ENCODE measurements at regions not wholly inside any gene's neighbourhood (a gene's known extent, or its start where the extent isn't known, plus 50 kb on each side); places are given as distances from the start of the nearest gene placed in this dataset.

DNA sequence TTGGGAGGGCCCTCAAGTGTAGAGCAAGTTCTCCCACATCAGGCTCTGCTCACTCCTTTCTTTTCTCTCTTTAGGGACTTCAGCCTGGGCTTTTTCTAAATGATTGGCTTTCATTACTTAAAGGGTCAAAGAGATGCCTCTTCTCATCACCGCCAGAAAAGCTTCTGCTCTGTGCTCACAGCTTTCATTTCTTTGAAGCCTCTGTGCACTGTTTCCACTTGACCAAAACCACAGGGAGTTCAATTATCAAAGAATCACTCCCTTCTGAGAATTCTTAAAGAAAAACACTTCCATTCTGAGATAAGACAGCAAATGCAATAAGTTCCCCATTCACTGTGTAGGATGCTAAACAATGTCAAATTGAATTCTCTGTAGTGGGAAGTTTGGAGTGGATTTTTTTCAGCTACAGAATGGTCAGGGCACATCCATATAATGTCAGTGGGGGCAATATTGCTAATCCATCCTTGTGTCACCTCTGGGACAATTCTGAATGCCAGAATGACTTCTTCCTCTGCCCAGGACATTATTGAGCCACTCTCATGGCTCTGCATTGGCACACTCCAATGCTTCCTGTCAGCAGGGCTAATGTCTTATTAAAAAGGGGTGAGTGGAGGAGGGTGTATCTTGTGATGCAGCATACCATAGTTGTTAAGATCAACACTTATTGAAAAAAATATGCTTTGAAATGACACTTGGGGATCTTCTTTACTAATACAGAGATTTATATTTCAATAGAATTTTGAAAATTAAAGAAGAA lies 217.6 kb downstream of the SNCA start:
- Histone ChIP-seq H3K79me2 (ENCODE audit: control insufficient read depth, insufficient read depth, low read length) (no peaks in the 10 kb centered on the region), H3K27ac (ENCODE audit: control insufficient read depth, insufficient read depth, low read length) (no peak overlapping the region), H3K9me1 (ENCODE audit: control insufficient read depth, extremely low read depth, insufficient read depth, low read length) (no peaks in the 10 kb centered on the region), H4K20me1 (ENCODE audit: control insufficient read depth, extremely low read depth, insufficient read depth, low read length) (no peaks in the 10 kb centered on the region), H3K9me3 (ENCODE audit: control insufficient read depth, low read depth, low read length) (no peaks in the 10 kb centered on the region), H3K27me3 (ENCODE audit: control insufficient read depth, extremely low read depth, insufficient read depth, low read length) (no peaks in the 10 kb centered on the region), H3K4me3 (ENCODE audit: control insufficient read depth in 2 of 3, extremely low read depth in 1 of 3, insufficient read depth in 2 of 3, low read depth in 1 of 3, low read length in 3 of 3) (no peak overlapping the region), H3K4me2 (ENCODE audit: control insufficient read depth, extremely low read depth, insufficient read depth, low read depth, low read length) (no peak overlapping the region), H2AFZ (ENCODE audit: control insufficient read depth, low read length) (no peak overlapping the region), H3K4me1 (ENCODE audit: control insufficient read depth, extremely low read depth, insufficient read depth, low read length) (no peaks in the 10 kb centered on the region), H3K9ac (ENCODE audit: control insufficient read depth, extremely low read depth, insufficient read depth, low read length) (no peak overlapping the region), H3K36me3 (ENCODE audit: control insufficient read depth in 2 of 2, extremely low read depth in 1 of 2, insufficient read depth in 2 of 2, low read length in 2 of 2) (no peaks in the 10 kb centered on the region)
- no peak for DNase-seq (ENCODE audit: low read depth, low spot score)
- dilution Hi-C loops (cut with MboI; ENCODE audit: extremely low pct_ligation_motif_present, low sequenced_read_pairs): no loop called here
- FAIRE-seq: no peak
- TF ChIP-seq EZH2 (IDR thresholded peaks at IDR 0.05; ENCODE audit: low read length): no peak
- TF ChIP-seq, protein P1, sequence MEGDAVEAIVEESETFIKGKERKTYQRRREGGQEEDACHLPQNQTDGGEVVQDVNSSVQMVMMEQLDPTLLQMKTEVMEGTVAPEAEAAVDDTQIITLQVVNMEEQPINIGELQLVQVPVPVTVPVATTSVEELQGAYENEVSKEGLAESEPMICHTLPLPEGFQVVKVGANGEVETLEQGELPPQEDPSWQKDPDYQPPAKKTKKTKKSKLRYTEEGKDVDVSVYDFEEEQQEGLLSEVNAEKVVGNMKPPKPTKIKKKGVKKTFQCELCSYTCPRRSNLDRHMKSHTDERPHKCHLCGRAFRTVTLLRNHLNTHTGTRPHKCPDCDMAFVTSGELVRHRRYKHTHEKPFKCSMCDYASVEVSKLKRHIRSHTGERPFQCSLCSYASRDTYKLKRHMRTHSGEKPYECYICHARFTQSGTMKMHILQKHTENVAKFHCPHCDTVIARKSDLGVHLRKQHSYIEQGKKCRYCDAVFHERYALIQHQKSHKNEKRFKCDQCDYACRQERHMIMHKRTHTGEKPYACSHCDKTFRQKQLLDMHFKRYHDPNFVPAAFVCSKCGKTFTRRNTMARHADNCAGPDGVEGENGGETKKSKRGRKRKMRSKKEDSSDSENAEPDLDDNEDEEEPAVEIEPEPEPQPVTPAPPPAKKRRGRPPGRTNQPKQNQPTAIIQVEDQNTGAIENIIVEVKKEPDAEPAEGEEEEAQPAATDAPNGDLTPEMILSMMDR (optimal IDR thresholded peaks at IDR 0.05 in 1 of 3, IDR thresholded peaks at IDR 0.05 in 1 of 3, conservative IDR thresholded peaks at IDR 0.05 in 1 of 3; ENCODE audit: extremely low read depth in 1 of 3, insufficient read depth in 2 of 3, low read length in 3 of 3): no peak

DNA sequence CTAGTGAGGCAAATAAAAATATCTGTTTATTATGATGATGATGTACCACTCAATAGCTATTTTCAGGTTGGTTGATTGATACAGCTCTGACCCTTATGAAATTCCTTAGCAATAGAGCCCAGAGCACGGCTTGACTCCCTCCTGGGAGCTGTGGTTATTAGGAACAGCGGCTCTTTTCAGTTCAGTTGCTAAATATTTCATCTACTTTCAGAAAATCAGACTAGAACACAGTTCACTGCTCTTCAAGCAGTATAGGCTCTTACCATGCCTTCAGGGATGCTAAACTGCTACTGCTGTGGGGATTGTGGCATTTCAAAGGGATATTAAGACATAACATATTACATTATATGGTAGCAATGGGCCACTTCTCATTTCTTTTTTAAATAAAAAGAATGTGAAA lies 218.8 kb downstream of the SNCA start:
- Histone ChIP-seq H3K4me1 (ENCODE audit: control insufficient read depth, extremely low read depth, insufficient read depth, low read length) (no peaks in the 10 kb centered on the region), H3K9me3 (ENCODE audit: control insufficient read depth, low read depth, low read length) (no peaks in the 10 kb centered on the region), H3K79me2 (ENCODE audit: control insufficient read depth, insufficient read depth, low read length) (no peaks in the 10 kb centered on the region), H3K9me1 (ENCODE audit: control insufficient read depth, extremely low read depth, insufficient read depth, low read length) (no peaks in the 10 kb centered on the region), H3K4me2 (ENCODE audit: control insufficient read depth, extremely low read depth, insufficient read depth, low read depth, low read length) (no peak overlapping the region), H2AFZ (ENCODE audit: control insufficient read depth, low read length) (no peak overlapping the region), H4K20me1 (ENCODE audit: control insufficient read depth, extremely low read depth, insufficient read depth, low read length) (no peaks in the 10 kb centered on the region), H3K9ac (ENCODE audit: control insufficient read depth, extremely low read depth, insufficient read depth, low read length) (no peak overlapping the region), H3K27ac (ENCODE audit: control insufficient read depth, insufficient read depth, low read length) (no peak overlapping the region), H3K36me3 (ENCODE audit: control insufficient read depth in 2 of 2, extremely low read depth in 1 of 2, insufficient read depth in 2 of 2, low read length in 2 of 2) (no peaks in the 10 kb centered on the region), H3K27me3 (ENCODE audit: control insufficient read depth, extremely low read depth, insufficient read depth, low read length) (no peaks in the 10 kb centered on the region), H3K4me3 (ENCODE audit: control insufficient read depth in 2 of 3, extremely low read depth in 1 of 3, insufficient read depth in 2 of 3, low read depth in 1 of 3, low read length in 3 of 3) (no peak overlapping the region)
- TF ChIP-seq, protein P1 (optimal IDR thresholded peaks at IDR 0.05 in 1 of 3, IDR thresholded peaks at IDR 0.05 in 1 of 3, conservative IDR thresholded peaks at IDR 0.05 in 1 of 3; ENCODE audit: extremely low read depth in 1 of 3, insufficient read depth in 2 of 3, low read length in 3 of 3): no peak
- TF ChIP-seq EZH2 (IDR thresholded peaks at IDR 0.05; ENCODE audit: low read length): no peak
- FAIRE-seq (no peak), DNase-seq (ENCODE audit: low read depth, low spot score) (no peak)
- dilution Hi-C loops (cut with MboI; ENCODE audit: extremely low pct_ligation_motif_present, low sequenced_read_pairs): no loop called here

Measured in keratinocyte (primary cell).